ENCODE measurements at regions not wholly inside any gene's neighbourhood (a gene's known extent, or its start where the extent isn't known, plus 50 kb on each side); places are given as distances from the start of the nearest gene placed in this dataset.

DNA sequence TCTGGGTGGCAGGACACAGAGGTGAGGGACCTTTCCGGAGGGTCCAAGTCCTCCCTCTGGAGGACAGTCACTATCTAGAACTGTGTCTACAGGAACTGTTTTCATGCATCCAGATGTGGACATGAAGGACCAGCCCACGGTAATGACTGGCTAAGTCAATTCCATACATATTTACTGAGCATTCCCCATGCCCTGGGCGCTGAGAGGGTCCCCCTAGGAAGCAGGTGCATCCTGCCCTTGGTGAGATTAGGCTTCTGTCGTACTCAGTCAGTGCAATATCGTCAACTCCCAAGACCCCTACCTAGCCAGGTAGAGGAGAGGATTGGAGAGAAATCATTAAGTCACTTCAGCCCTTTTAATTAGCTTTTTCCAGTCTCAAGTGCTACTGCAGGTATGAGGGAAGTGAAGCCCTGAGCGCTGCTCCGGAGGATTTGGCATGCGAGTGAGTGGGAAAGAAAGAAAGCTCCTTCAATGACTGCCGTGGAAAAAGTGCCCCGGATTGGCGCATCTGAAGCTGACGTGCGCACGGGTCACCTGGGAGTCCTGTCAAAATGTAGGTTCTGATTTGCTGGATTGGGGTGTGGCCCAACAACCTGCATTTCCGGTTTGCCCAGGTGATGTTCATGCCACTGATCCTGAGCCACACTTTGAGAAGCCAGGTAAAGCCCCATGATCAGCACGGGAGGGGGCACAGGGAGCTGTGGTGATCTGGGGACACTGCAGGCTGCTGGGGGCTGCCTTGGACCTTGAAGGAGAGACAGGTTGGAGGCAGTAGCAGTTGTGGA lies 367.4 kb upstream of the TNRC6C start:
- peak overlapping the region in 1 of 7 experiments; percentile 5 for H3K4me3 ChIP-seq (ENCODE audit: control insufficient read depth in 1 of 7, extremely low read depth in 1 of 7, insufficient read depth in 4 of 7, low read depth in 2 of 7, low read length in 6 of 7)
- ChIA-PET CTCF (no interaction called here), POLR2A (no interaction called here)
- H3K27me3 ChIP-seq (replicated peaks in 2 of 5; ENCODE audit: control insufficient read depth in 4 of 5, insufficient read depth in 5 of 5, low read length in 4 of 5) = no peaks in the 10 kb centered on the region
- no peak overlapping the region for H3K27ac ChIP-seq (ENCODE audit: insufficient read depth in 1 of 2, low read depth in 1 of 2, low read length in 2 of 2, poor library complexity in 1 of 2, severe bottlenecking in 2 of 2)
- DNase-seq = peak in 2 of 3 donors; percentile 63 to 77
- peaks cover 0 to 23% (median 7%) of the 10 kb centered on the region in 4 experiments for H3K4me1 ChIP-seq (ENCODE audit: control extremely low read depth in 1 of 4, control insufficient read depth in 4 of 4, insufficient read depth in 4 of 4, low read length in 3 of 4)
- H3K9me3 ChIP-seq (ENCODE audit: control extremely low read depth in 1 of 5, control insufficient read depth in 4 of 5, insufficient read depth in 2 of 5, low read depth in 1 of 5, low read length in 4 of 5) = peaks cover 0 to 1% (median 0%) of the 10 kb centered on the region in 5 experiments
- WGBS (ENCODE audit: insufficient coverage) = 81% methylated on average over 13 of the region's 16 CpGs
- H3K36me3 ChIP-seq (ENCODE audit: control insufficient read depth in 4 of 4, insufficient read depth in 4 of 4, low read length in 3 of 4) = no peaks in the 10 kb centered on the region

DNA sequence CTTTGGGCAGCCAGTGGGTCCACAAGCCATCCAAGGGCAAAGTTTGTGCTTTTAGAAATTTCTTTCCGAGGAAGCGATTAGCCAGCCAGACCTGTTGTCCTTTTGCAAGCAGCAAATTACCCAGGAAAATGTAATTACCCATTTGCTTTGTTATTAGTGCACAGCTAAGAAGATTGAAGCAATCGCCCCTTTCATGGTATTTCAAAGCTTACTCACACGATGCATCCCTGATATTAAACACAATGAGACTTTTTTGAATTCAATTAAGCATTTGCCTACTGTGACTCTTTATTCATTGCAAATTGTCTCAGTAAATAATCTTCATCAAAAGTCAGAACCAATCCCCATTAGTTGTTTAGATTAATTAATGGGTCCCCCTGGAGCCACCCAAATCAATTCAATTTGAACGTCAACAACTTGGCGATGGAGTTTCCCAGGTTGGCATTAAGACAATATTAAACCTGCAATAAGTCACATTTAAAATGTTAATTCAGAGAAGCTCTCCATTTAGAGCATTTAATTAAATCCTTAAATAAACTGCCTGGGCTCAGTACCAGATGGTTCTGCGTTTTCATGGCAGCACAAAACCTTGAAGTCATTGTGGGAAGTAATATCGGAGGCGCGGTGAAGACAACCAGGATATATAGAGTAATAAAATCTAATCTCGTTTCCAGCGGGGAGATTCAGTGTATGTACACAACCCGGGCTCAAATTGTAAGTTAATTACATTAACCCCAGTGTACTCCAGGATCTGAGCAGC lies 366.2 kb upstream of the TNRC6C start:
- CTCF ChIA-PET = no interaction called here
- 77% methylated on average over 11 of the region's 13 CpGs for WGBS (ENCODE audit: insufficient coverage)
- POLR2A ChIA-PET = no interaction called here

DNA sequence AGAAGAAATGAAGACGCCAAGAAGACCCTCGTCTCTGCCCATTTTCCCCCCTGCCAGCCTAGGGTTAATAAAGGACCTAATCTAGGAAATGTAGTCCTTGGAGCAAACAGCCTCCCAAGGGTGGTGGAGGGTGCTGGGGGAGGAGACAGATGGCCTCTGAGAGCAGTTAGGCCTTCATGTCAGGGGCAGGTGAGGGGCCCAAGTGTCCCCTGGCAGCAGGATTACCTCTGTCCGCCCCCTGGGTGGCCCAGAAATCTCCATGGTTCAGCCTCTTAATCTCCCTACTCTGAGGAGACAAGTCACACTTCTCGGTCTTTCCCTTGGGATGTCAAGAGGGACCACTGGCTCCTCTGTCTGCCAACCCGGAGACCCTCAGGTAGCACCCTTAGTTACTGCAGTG lies 365.4 kb upstream of the TNRC6C start:
- H3K27ac ChIP-seq (ENCODE audit: insufficient read depth in 1 of 2, low read depth in 1 of 2, low read length in 2 of 2, poor library complexity in 1 of 2, severe bottlenecking in 2 of 2) = no peak overlapping the region
- no peak overlapping the region for H3K4me3 ChIP-seq (ENCODE audit: control insufficient read depth in 1 of 7, extremely low read depth in 1 of 7, insufficient read depth in 4 of 7, low read depth in 2 of 7, low read length in 6 of 7)
- H3K4me1 ChIP-seq (ENCODE audit: control extremely low read depth in 1 of 4, control insufficient read depth in 4 of 4, insufficient read depth in 4 of 4, low read length in 3 of 4) = peaks cover 0 to 32% (median 7%) of the 10 kb centered on the region in 4 experiments
- ChIA-PET POLR2A (no interaction called here), CTCF (no interaction called here)
- DNase-seq = no peak
- H3K27me3 ChIP-seq (replicated peaks in 2 of 5; ENCODE audit: control insufficient read depth in 4 of 5, insufficient read depth in 5 of 5, low read length in 4 of 5) = no peaks in the 10 kb centered on the region
- H3K9me3 ChIP-seq (ENCODE audit: control extremely low read depth in 1 of 5, control insufficient read depth in 4 of 5, insufficient read depth in 2 of 5, low read depth in 1 of 5, low read length in 4 of 5) = no peaks in the 10 kb centered on the region
- H3K36me3 ChIP-seq (ENCODE audit: control insufficient read depth in 4 of 4, insufficient read depth in 4 of 4, low read length in 3 of 4) = no peaks in the 10 kb centered on the region
- 94% methylated on average over 5 of the region's 5 CpGs for WGBS (ENCODE audit: insufficient coverage)

More for the DNA sequence above, 366.2 kb upstream of the TNRC6C start:
- Histone ChIP-seq H3K27me3 (replicated peaks in 2 of 5; ENCODE audit: control insufficient read depth in 4 of 5, insufficient read depth in 5 of 5, low read length in 4 of 5) (no peaks in the 10 kb centered on the region), H3K36me3 (ENCODE audit: control insufficient read depth in 4 of 4, insufficient read depth in 4 of 4, low read length in 3 of 4) (no peaks in the 10 kb centered on the region), H3K27ac (ENCODE audit: insufficient read depth in 1 of 2, low read depth in 1 of 2, low read length in 2 of 2, poor library complexity in 1 of 2, severe bottlenecking in 2 of 2) (no peak overlapping the region), H3K9me3 (ENCODE audit: control extremely low read depth in 1 of 5, control insufficient read depth in 4 of 5, insufficient read depth in 2 of 5, low read depth in 1 of 5, low read length in 4 of 5) (no peaks in the 10 kb centered on the region), H3K4me1 (ENCODE audit: control extremely low read depth in 1 of 4, control insufficient read depth in 4 of 4, insufficient read depth in 4 of 4, low read length in 3 of 4) (peaks cover 0 to 32% (median 7%) of the 10 kb centered on the region in 4 experiments), H3K4me3 (ENCODE audit: control insufficient read depth in 1 of 7, extremely low read depth in 1 of 7, insufficient read depth in 4 of 7, low read depth in 2 of 7, low read length in 6 of 7) (no peak overlapping the region)
- peak in 2 of 3 donors; percentile 50 to 69 for DNase-seq

DNA sequence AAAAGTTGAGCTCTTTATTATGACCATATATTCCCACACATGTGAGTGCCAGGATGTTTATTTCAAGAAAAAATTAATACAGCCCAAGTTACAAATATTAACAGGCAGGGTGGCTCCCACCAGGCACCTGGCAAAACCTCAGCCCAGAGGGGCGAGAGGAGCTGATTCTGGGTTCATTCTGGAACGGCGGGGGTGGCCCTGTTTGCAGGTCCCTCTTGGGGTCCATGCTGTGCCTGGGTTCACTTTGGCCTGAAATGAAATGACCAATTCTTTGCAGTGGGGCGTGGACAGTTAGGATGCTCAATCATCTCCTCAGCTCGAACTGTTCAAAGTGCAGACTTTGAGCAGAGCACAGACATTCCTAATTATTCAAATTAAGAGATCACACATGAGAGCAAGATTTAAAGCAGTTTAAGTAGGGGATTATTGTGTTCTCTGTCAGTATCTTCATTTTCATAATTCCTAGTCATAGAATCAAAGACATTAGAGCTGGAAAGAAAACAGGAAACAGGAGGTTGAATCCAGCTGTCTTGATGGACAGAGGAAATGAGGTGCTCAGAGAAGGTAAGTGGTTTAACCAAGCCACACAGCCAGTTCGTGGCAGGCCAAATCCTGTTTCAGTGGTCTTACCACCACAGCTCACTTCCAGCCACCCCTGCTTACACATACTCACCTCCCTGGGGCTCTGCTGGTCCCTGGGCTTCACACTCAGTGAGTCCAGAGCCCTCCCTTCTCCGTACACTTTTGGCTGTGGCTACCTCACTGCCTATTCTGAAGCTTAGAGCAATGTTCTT lies 363.9 kb upstream of the TNRC6C start:
- peaks cover 0 to 32% (median 7%) of the 10 kb centered on the region in 4 experiments for H3K4me1 ChIP-seq (ENCODE audit: control extremely low read depth in 1 of 4, control insufficient read depth in 4 of 4, insufficient read depth in 4 of 4, low read length in 3 of 4)
- ChIA-PET CTCF (interaction anchor here (0.8 kb wide), 1 partner anchor 52 kb away, joined by 3 read pairs; no protein-coding TSS in a partner anchor), POLR2A (no interaction called here)
- no peaks in the 10 kb centered on the region for H3K27me3 ChIP-seq (replicated peaks in 2 of 5; ENCODE audit: control insufficient read depth in 4 of 5, insufficient read depth in 5 of 5, low read length in 4 of 5)
- H3K36me3 ChIP-seq (ENCODE audit: control insufficient read depth in 4 of 4, insufficient read depth in 4 of 4, low read length in 3 of 4) = no peaks in the 10 kb centered on the region
- H3K27ac ChIP-seq (ENCODE audit: insufficient read depth in 1 of 2, low read depth in 1 of 2, low read length in 2 of 2, poor library complexity in 1 of 2, severe bottlenecking in 2 of 2) = no peak overlapping the region
- H3K9me3 ChIP-seq (ENCODE audit: control extremely low read depth in 1 of 5, control insufficient read depth in 4 of 5, insufficient read depth in 2 of 5, low read depth in 1 of 5, low read length in 4 of 5) = no peaks in the 10 kb centered on the region
- no peak for DNase-seq
- no peak overlapping the region for H3K4me3 ChIP-seq (ENCODE audit: control insufficient read depth in 1 of 7, extremely low read depth in 1 of 7, insufficient read depth in 4 of 7, low read depth in 2 of 7, low read length in 6 of 7)
- WGBS (ENCODE audit: insufficient coverage) = 85% methylated on average over 6 of the region's 7 CpGs

DNA sequence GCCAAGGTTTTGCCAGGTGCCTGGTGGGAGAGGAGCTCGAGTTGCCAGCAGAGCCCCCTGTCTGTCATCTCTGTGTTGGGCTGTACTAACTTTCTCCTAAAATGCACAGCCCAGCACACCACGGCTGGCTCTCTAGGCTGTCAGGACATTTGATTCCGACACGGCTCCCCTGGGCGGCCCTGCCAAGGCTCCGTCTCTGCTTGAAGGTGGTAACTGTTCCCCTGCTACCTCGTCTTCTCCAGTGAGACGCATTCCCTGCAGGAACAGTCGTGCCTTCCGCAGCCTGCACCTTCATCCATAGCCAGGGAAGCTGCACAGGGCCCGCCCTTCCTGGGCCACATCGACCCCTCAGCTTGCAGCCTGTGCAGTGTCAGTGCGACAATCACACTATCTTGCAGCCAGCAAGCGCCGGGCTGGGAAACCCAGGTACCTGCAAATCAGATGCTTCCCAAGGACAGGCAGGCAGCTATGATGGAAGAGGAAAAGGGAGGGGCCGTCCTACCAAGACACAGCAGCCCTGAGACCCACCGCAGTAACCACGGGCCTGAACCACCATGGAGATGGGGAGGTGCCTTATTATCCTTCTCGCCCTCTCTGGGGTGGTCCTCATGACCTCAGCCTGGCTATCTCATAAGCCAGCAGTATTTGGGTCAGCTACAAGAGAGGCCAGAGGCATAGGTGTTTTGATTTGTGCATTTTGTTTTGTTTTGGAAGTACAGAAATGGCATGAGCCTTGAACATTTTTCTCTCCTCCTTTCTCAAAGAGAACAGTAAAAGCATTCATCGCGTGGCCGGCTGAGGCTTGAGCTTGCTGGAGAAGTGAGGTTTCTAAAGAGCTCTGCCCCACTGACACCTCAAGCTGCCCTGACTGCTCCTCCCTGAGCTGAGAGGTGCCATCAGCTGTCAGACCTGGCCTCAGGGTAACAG lies 361.7 kb upstream of the TNRC6C start:
- Histone ChIP-seq H3K4me1 (ENCODE audit: control extremely low read depth in 1 of 4, control insufficient read depth in 4 of 4, insufficient read depth in 4 of 4, low read length in 3 of 4) (peaks cover 0 to 40% (median 12%) of the 10 kb centered on the region in 4 experiments), H3K27ac (ENCODE audit: insufficient read depth in 1 of 2, low read depth in 1 of 2, low read length in 2 of 2, poor library complexity in 1 of 2, severe bottlenecking in 2 of 2) (no peak overlapping the region), H3K9me3 (ENCODE audit: control extremely low read depth in 1 of 5, control insufficient read depth in 4 of 5, insufficient read depth in 2 of 5, low read depth in 1 of 5, low read length in 4 of 5) (no peaks in the 10 kb centered on the region), H3K36me3 (ENCODE audit: control insufficient read depth in 4 of 4, insufficient read depth in 4 of 4, low read length in 3 of 4) (no peaks in the 10 kb centered on the region), H3K27me3 (replicated peaks in 2 of 5; ENCODE audit: control insufficient read depth in 4 of 5, insufficient read depth in 5 of 5, low read length in 4 of 5) (no peaks in the 10 kb centered on the region), H3K4me3 (ENCODE audit: control insufficient read depth in 1 of 7, extremely low read depth in 1 of 7, insufficient read depth in 4 of 7, low read depth in 2 of 7, low read length in 6 of 7) (no peak overlapping the region)
- ChIA-PET POLR2A (no interaction called here), CTCF (interaction anchor here (0.9 to 2.4 kb wide), 3 partner anchors 10 to 91 kb away, joined by 3 to 5 read pairs (median 5); no protein-coding TSS in a partner anchor)
- DNase-seq = peak in 1 of 3 donors; percentile 29
- 91% methylated on average over 14 of the region's 22 CpGs for WGBS (ENCODE audit: insufficient coverage)

DNA sequence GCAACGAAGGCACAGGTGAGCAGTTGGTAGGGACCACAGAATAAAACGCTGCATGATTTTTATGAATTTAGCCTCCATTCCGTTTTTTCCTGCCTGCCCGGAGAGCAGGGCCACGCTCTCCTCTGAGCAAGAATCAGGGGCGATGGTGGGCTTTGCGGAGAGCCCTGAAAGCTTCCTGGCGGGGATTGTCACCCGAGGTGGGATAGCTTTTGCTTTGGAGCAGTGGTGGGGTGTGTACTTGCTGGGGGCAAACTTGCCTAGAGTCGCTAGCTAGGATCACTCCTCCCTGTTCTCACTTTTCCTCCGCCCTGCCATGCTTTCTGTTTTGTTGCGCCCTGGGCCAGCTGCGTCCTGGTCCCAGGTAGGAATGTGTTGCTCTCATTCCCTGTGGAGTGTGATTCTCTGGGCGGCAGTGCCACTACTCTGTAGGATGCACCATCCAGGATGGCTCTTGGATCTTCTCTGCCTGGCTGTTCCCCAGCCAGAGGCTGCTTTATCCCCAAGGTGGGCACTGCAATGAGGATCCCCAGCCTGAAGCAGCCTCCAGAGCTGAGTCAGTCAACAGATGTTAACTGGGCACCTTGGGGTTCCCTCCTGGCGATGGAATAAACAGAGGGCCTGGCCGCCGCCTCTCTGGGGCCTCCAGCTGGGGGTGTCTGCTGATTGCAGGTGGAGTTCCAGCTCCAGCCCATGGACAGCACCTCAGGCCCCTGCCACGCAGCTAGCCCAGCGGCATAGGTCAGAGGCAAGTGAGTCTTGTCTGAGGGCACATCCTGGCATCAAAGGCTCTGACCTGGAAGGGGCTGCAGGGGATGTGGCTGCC lies 360.9 kb upstream of the TNRC6C start:
- DNase-seq = no peak
- POLR2A ChIA-PET = no interaction called here

More for the DNA sequence above, 360.9 kb upstream of the TNRC6C start:
- Histone ChIP-seq H3K4me1 (ENCODE audit: control extremely low read depth in 1 of 4, control insufficient read depth in 4 of 4, insufficient read depth in 4 of 4, low read length in 3 of 4) (peaks cover 0 to 43% (median 13%) of the 10 kb centered on the region in 4 experiments), H3K27ac (ENCODE audit: insufficient read depth in 1 of 2, low read depth in 1 of 2, low read length in 2 of 2, poor library complexity in 1 of 2, severe bottlenecking in 2 of 2) (no peak overlapping the region), H3K4me3 (ENCODE audit: control insufficient read depth in 1 of 7, extremely low read depth in 1 of 7, insufficient read depth in 4 of 7, low read depth in 2 of 7, low read length in 6 of 7) (no peak overlapping the region), H3K27me3 (replicated peaks in 2 of 5; ENCODE audit: control insufficient read depth in 4 of 5, insufficient read depth in 5 of 5, low read length in 4 of 5) (no peaks in the 10 kb centered on the region), H3K9me3 (ENCODE audit: control extremely low read depth in 1 of 5, control insufficient read depth in 4 of 5, insufficient read depth in 2 of 5, low read depth in 1 of 5, low read length in 4 of 5) (no peaks in the 10 kb centered on the region), H3K36me3 (ENCODE audit: control insufficient read depth in 4 of 4, insufficient read depth in 4 of 4, low read length in 3 of 4) (no peaks in the 10 kb centered on the region)
- WGBS (ENCODE audit: insufficient coverage) = 97% methylated on average over 14 of the region's 19 CpGs
- CTCF ChIA-PET = interaction anchor here (0.9 to 2.4 kb wide), 4 partner anchors 9 to 92 kb away, joined by 3 to 5 read pairs (median 4); no protein-coding TSS in a partner anchor
